ENCODE measurements at regions not wholly inside any gene's neighbourhood (a gene's known extent, or its start where the extent isn't known, plus 50 kb on each side); places are given as distances from the start of the nearest gene placed in this dataset.

DNA sequence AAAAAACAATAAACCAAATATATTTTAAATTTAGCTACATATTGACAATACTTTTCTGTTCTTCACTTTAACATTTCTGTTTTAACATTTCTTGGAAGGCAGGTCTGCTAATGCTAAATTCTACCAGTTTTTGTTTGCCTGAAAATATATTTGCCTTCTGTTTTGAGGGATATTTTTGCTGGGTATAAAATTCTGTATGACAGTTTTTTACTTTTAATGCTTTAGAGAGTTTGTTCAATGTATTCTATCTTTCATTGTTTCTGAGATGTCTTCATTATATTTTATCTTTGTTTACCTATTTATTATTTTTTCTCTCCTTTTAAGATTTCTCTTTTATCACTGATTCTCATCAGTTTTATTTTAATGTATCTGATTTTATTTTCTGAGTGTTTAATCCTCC, 409.2 kb upstream of the DPP6 start:
- TF ChIP-seq KAT7 (CRISPR knock-in tag; IDR thresholded peaks at IDR 0.05; ENCODE audit: borderline replicate concordance) (no peak), ZNF138 (CRISPR knock-in tag; conservative IDR thresholded peaks at IDR 0.05) (no peak), TEAD4 (CRISPR knock-in tag; IDR thresholded peaks at IDR 0.05) (no peak), ESRRA (CRISPR knock-in tag; IDR thresholded peaks at IDR 0.05; ENCODE audit: borderline replicate concordance) (no peak)
- TF ChIP-seq, protein P1, sequence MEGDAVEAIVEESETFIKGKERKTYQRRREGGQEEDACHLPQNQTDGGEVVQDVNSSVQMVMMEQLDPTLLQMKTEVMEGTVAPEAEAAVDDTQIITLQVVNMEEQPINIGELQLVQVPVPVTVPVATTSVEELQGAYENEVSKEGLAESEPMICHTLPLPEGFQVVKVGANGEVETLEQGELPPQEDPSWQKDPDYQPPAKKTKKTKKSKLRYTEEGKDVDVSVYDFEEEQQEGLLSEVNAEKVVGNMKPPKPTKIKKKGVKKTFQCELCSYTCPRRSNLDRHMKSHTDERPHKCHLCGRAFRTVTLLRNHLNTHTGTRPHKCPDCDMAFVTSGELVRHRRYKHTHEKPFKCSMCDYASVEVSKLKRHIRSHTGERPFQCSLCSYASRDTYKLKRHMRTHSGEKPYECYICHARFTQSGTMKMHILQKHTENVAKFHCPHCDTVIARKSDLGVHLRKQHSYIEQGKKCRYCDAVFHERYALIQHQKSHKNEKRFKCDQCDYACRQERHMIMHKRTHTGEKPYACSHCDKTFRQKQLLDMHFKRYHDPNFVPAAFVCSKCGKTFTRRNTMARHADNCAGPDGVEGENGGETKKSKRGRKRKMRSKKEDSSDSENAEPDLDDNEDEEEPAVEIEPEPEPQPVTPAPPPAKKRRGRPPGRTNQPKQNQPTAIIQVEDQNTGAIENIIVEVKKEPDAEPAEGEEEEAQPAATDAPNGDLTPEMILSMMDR (IDR thresholded peaks at IDR 0.05) = no peak
- TF ChIP-seq, protein P2, sequence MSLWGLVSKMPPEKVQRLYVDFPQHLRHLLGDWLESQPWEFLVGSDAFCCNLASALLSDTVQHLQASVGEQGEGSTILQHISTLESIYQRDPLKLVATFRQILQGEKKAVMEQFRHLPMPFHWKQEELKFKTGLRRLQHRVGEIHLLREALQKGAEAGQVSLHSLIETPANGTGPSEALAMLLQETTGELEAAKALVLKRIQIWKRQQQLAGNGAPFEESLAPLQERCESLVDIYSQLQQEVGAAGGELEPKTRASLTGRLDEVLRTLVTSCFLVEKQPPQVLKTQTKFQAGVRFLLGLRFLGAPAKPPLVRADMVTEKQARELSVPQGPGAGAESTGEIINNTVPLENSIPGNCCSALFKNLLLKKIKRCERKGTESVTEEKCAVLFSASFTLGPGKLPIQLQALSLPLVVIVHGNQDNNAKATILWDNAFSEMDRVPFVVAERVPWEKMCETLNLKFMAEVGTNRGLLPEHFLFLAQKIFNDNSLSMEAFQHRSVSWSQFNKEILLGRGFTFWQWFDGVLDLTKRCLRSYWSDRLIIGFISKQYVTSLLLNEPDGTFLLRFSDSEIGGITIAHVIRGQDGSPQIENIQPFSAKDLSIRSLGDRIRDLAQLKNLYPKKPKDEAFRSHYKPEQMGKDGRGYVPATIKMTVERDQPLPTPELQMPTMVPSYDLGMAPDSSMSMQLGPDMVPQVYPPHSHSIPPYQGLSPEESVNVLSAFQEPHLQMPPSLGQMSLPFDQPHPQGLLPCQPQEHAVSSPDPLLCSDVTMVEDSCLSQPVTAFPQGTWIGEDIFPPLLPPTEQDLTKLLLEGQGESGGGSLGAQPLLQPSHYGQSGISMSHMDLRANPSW (CRISPR knock-in tag; conservative IDR thresholded peaks at IDR 0.05; ENCODE audit: low read depth) = no peak

Data from WTC11 (cell line).